Colonic mucosa (tissue), 4 donors: ENCODE measurements at regions not wholly inside any gene's neighbourhood (a gene's known extent, or its start where the extent isn't known, plus 50 kb on each side); places are given as distances from the start of the nearest gene placed in this dataset.

Source experiments
- DNase-seq: peaks from one replicate; pipeline ENCODE4 v3.0.0-alpha.2; 2020
- H3K27ac ChIP-seq: fragments of 200-600 bp; one replicate; pipeline ENCODE4 v1.8.0; 2021
- H3K27me3 ChIP-seq: fragments of 200-600 bp; one replicate; pipeline ENCODE4 v1.8.0; 2021
- H3K36me3 ChIP-seq: fragments of 200-600 bp; one replicate; pipeline ENCODE4 v1.8.0; 2021
- H3K4me1 ChIP-seq: fragments of 200-600 bp; one replicate; pipeline ENCODE4 v1.8.0; 2021; ENCODE audit warnings: mild to moderate bottlenecking
- H3K4me3 ChIP-seq: fragments of 200-600 bp; one replicate; pipeline ENCODE4 v1.8.0; 2021
- H3K9ac ChIP-seq, 2 donors: one replicate each; pipeline ENCODE4 v1.7.0; 2013; ENCODE audit warnings: control low read depth in 2 of 2, low read depth in 2 of 2, low read length in 2 of 2
- H3K9me3 ChIP-seq: fragments of 200-600 bp; one replicate; pipeline ENCODE4 v1.8.0; 2021
- intact Hi-C: fragments of 100-400 bp; cut with DNase I; formaldehyde crosslinking; loops from one replicate; pipeline ENCODE4 v1.14.1; 2022
- TF ChIP-seq, protein P1 (sequence below): fragments of 200-600 bp; IDR thresholded peaks from one replicate; pipeline ENCODE4 v1.8.0; 2022; ENCODE audit warnings: antibody characterized with exemption, mild to moderate bottlenecking
- donor health status: healthy.
- donor health status: DM: no; HTN: no; CAD: no.
- donor health status: DM: no; HTN: no; CAD: no.

DNA sequence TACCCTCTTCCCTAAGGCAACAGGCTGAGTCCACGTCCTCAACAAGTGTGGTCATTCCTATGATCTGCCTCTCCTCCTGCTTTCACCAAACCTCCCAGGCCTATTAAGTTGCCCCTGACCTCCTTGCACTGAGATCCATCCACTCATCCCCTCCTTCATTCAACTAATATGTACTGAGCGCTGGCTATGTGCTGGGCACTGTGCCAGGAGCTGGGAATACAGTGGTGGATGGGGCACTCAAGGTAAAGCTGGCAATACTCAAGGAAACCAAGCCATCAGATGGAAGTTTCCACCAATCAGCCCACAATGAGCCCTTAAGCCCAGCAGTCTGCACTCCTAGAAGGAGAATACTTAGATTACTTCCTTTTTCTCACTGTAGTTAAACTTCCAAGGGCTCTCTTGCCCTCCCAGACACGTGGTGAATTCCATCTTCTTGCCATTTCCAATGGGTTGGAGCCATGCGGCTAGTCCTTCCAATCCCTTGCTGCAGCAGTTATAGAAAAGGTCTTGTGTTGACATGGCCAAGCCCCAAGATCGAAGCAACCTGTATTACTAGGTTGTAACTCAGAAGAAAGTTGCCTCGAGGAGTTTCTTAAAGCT is 279.9 kb upstream of the RUNX1 start:
- no peak overlapping the region for H3K4me3 ChIP-seq
- DNase-seq: no peak
- H3K27me3 ChIP-seq: no peaks in the 10 kb centered on the region
- no peaks in the 10 kb centered on the region for H3K4me1 ChIP-seq
- TF ChIP-seq, protein P1, sequence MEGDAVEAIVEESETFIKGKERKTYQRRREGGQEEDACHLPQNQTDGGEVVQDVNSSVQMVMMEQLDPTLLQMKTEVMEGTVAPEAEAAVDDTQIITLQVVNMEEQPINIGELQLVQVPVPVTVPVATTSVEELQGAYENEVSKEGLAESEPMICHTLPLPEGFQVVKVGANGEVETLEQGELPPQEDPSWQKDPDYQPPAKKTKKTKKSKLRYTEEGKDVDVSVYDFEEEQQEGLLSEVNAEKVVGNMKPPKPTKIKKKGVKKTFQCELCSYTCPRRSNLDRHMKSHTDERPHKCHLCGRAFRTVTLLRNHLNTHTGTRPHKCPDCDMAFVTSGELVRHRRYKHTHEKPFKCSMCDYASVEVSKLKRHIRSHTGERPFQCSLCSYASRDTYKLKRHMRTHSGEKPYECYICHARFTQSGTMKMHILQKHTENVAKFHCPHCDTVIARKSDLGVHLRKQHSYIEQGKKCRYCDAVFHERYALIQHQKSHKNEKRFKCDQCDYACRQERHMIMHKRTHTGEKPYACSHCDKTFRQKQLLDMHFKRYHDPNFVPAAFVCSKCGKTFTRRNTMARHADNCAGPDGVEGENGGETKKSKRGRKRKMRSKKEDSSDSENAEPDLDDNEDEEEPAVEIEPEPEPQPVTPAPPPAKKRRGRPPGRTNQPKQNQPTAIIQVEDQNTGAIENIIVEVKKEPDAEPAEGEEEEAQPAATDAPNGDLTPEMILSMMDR: no peak
- H3K27ac ChIP-seq: no peak overlapping the region
- H3K9me3 ChIP-seq: no peaks in the 10 kb centered on the region
- H3K9ac ChIP-seq: no peak overlapping the region
- no peaks in the 10 kb centered on the region for H3K36me3 ChIP-seq
- intact Hi-C loops: no loop called here

GRCh38 chr21:35326677-35327076 is 277.6 kb upstream of the RUNX1 start:
- no peaks in the 10 kb centered on the region for H3K9me3 ChIP-seq
- no peaks in the 10 kb centered on the region for H3K36me3 ChIP-seq
- intact Hi-C loops: no loop called here
- TF ChIP-seq, protein P1: no peak
- no peak for DNase-seq
- H3K9ac ChIP-seq: no peak overlapping the region
- H3K4me3 ChIP-seq: no peak overlapping the region
- H3K27me3 ChIP-seq: no peaks in the 10 kb centered on the region
- H3K4me1 ChIP-seq: no peaks in the 10 kb centered on the region
- H3K27ac ChIP-seq: no peak overlapping the region

DNA sequence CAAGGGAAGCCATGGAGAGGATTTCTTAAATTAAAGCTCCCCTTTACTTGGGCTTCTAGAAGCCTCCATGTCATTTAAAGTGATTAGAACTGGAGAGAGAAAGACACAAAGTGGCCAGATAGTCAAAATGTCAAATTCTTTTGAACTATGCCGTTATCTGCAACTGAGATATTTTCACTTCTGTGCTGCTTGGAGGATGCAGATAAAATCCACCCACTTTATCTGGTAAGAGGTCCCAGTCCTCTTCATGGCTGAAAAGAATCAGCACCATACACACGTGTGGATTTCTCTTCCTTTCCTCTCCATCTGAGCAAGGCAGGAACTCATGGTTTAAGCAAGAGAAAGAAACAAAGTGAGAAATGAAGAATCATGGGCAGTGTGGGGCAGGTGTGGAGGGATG is 276.9 kb upstream of the RUNX1 start:
- Histone ChIP-seq H3K27me3 (no peaks in the 10 kb centered on the region), H3K36me3 (no peaks in the 10 kb centered on the region), H3K4me1 (no peaks in the 10 kb centered on the region), H3K9ac (no peak overlapping the region), H3K9me3 (no peaks in the 10 kb centered on the region), H3K4me3 (no peak overlapping the region), H3K27ac (peak overlapping the region; percentile 0)
- no peak for DNase-seq
- TF ChIP-seq, protein P1: no peak
- intact Hi-C loops: no loop called here

- TF ChIP-seq, protein P1: no peak
- DNase-seq: no peak
- Histone ChIP-seq H3K27ac (peak overlapping the region; percentile 23), H3K4me3 (no peak overlapping the region), H3K4me1 (no peaks in the 10 kb centered on the region), H3K36me3 (no peaks in the 10 kb centered on the region), H3K27me3 (no peaks in the 10 kb centered on the region), H3K9me3 (no peaks in the 10 kb centered on the region), H3K9ac (no peak overlapping the region)
- intact Hi-C loops: no loop called here
These were observed 275.5 kb upstream of the RUNX1 start for GRCh38 chr21:35324372-35325220.

DNA sequence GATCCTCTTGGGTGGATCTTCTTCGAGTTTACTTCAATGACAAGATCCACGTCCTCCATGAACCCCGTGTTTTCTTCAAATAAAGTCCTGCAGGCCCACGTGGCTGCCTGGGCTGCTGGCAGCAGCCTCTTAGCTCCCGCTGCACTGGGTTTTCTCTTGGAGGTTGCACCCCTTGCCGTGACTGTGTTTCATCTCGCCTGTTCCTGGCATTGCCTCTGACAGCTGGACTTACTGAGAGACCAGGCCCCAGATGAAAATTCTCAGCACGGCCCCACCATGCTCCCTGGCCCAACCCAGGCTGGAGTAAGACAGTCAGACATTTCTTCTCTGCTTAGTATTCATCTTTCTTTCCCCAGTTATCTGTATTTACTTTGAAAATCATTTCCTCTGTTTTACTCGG is 274.8 kb upstream of the RUNX1 start:
- TF ChIP-seq, protein P1: no peak
- H3K27me3 ChIP-seq: no peaks in the 10 kb centered on the region
- no peaks in the 10 kb centered on the region for H3K4me1 ChIP-seq
- H3K36me3 ChIP-seq: no peaks in the 10 kb centered on the region
- no peaks in the 10 kb centered on the region for H3K9me3 ChIP-seq
- peak; percentile 39 for DNase-seq
- H3K9ac ChIP-seq: no peak overlapping the region
- peak overlapping the region; percentile 23 for H3K27ac ChIP-seq
- intact Hi-C loops: no loop called here
- H3K4me3 ChIP-seq: no peak overlapping the region
